IMR-90 (cell line): ENCODE measurements at regions not wholly inside any gene's neighbourhood (a gene's known extent, or its start where the extent isn't known, plus 50 kb on each side); places are given as distances from the start of the nearest gene placed in this dataset.

ENCODE experiments used
- ATAC-seq: fragments of 200-7000 bp; cut with Tn5 transposase; 2 replicates; pipeline ENCODE4 v1.9.1; 2020; ENCODE audit warnings: low read depth, mild to moderate bottlenecking, moderate library complexity
- BruUV-seq: library from RNA; stranded (reverse); fragments of 400-500 nt; replicated peaks from 2 replicates; lab custom pipeline; 2021; lab: Mats Ljungman, UMichigan
- CTCF ChIA-PET: fragments of 300-600 bp; formaldehyde crosslinking; extraction: SDS; loops from one replicate; lab custom pipeline; 2021; ENCODE audit warnings: antibody characterized with exemption; lab: Yijun Ruan, JAX
- POLR2A ChIA-PET: fragments of 300-600 bp; sonication (Branson Sonifier 250); formaldehyde crosslinking; loops from one replicate; lab custom pipeline; 2022; ENCODE audit warnings: antibody characterized with exemption; ENCODE audit not compliant: unreplicated experiment; lab: Charles Lee
- DNase-seq: peaks from one replicate; pipeline ENCODE4 v3.0.0; 2013
- H2AFZ ChIP-seq: replicated peaks from 2 replicates; pipeline ENCODE3; 2013; ENCODE audit warnings: low read length, mild to moderate bottlenecking; ENCODE audit not compliant: poor library complexity
- H2AK5ac ChIP-seq: 2 replicates; pipeline ENCODE4 v1.6.1; 2013; ENCODE audit warnings: low read depth, low read length, inconsistent platforms
- H2AK9ac ChIP-seq: replicated peaks from 2 replicates; pipeline ENCODE3; 2013; ENCODE audit warnings: mild to moderate bottlenecking, low read depth, low read length, moderate library complexity; ENCODE audit not compliant: poor library complexity
- H2BK120ac ChIP-seq: 2 replicates; pipeline ENCODE4 v1.6.1; 2013; ENCODE audit warnings: low read depth, low read length, inconsistent platforms
- H2BK15ac ChIP-seq: 3 replicates; pipeline ENCODE4 v1.6.1; 2013; ENCODE audit warnings: low read depth, low read length, inconsistent platforms
- H2BK20ac ChIP-seq: 2 replicates; pipeline ENCODE4 v1.6.1; 2013; ENCODE audit warnings: low read depth, mild to moderate bottlenecking, inconsistent platforms, low read length, moderate library complexity
- H2BK5ac ChIP-seq: 2 replicates; pipeline ENCODE4 v1.6.1; 2013; ENCODE audit warnings: mild to moderate bottlenecking, low read depth, low read length, inconsistent platforms; ENCODE audit not compliant: poor library complexity, severe bottlenecking
- H3K14ac ChIP-seq: replicated peaks from 2 replicates; pipeline ENCODE4 v1.6.1; 2013; ENCODE audit warnings: low read depth, low read length, inconsistent platforms
- H3K18ac ChIP-seq: 2 replicates; pipeline ENCODE4 v1.6.1; 2013; ENCODE audit warnings: low read depth, low read length, control low read depth
- H3K23ac ChIP-seq: 2 replicates; pipeline ENCODE4 v1.6.1; 2013; ENCODE audit warnings: low read depth, low read length, inconsistent platforms
- H3K27ac ChIP-seq: 2 replicates; pipeline ENCODE4 v1.5.1; 2013; ENCODE audit warnings: mild to moderate bottlenecking, control low read depth, low read length; ENCODE audit not compliant: insufficient read depth
- H3K27me3 ChIP-seq: 2 replicates; pipeline ENCODE4 v1.6.1; 2013; ENCODE audit warnings: low read length; ENCODE audit not compliant: control insufficient read depth, insufficient read depth
- H3K36me3 ChIP-seq: 2 replicates; pipeline ENCODE4 v1.6.1; 2013; ENCODE audit warnings: low read length, mixed read lengths; ENCODE audit not compliant: control insufficient read depth, insufficient read depth
- H3K4ac ChIP-seq: 2 replicates; pipeline ENCODE4 v1.6.1; 2013; ENCODE audit warnings: low read depth, low read length, inconsistent platforms
- H3K4me1 ChIP-seq: 2 replicates; pipeline ENCODE4 v1.6.1; 2013; ENCODE audit warnings: low read length, mixed read lengths; ENCODE audit not compliant: control insufficient read depth, insufficient read depth
- H3K4me2 ChIP-seq: 2 replicates; pipeline ENCODE4 v1.6.1; 2013; ENCODE audit warnings: low read depth, mild to moderate bottlenecking, control low read depth, low read length, moderate library complexity
- H3K4me3 ChIP-seq: 2 replicates; pipeline ENCODE4 v1.5.1; 2013; ENCODE audit warnings: low read depth, mild to moderate bottlenecking, control low read depth, low read length, moderate library complexity; ENCODE audit not compliant: insufficient read depth
- H3K56ac ChIP-seq: 2 replicates; pipeline ENCODE4 v1.6.1; 2013; ENCODE audit warnings: low read length, inconsistent platforms; ENCODE audit not compliant: insufficient read depth; ENCODE audit errors: extremely low read depth
- H3K79me1 ChIP-seq, 2 experiments: 2 replicates each; pipeline ENCODE4 v1.6.1; 2013; ENCODE audit warnings: low read length in 2 of 2, inconsistent platforms in 1 of 2, low read depth in 1 of 2
- H3K9ac ChIP-seq: 2 replicates; pipeline ENCODE4 v1.6.1; 2013; ENCODE audit warnings: low read depth, low read length, control low read depth
- H3K9me1 ChIP-seq: 2 replicates; pipeline ENCODE4 v1.6.1; 2013; ENCODE audit warnings: low read length, inconsistent platforms; ENCODE audit not compliant: insufficient read depth
- H3K9me3 ChIP-seq: 2 replicates; pipeline ENCODE4 v1.6.1; 2013; ENCODE audit warnings: low read length; ENCODE audit not compliant: control insufficient read depth, insufficient read depth
- H4K20me1 ChIP-seq: 2 replicates; pipeline ENCODE4 v1.6.1; 2013; ENCODE audit warnings: low read length, inconsistent platforms; ENCODE audit not compliant: insufficient read depth
- H4K5ac ChIP-seq: 2 replicates; pipeline ENCODE4 v1.6.1; 2013; ENCODE audit warnings: mild to moderate bottlenecking, low read depth, low read length, control low read depth
- H4K8ac ChIP-seq, 2 experiments: 2 replicates each; pipeline ENCODE4 v1.6.1; 2013; ENCODE audit warnings: low read depth in 2 of 2, low read length in 2 of 2, control low read depth in 1 of 2, inconsistent platforms in 1 of 2
- H4K91ac ChIP-seq: 2 replicates; pipeline ENCODE4 v1.6.1; 2013; ENCODE audit warnings: low read depth, low read length, inconsistent platforms; ENCODE audit not compliant: insufficient read depth
- BHLHE40 ChIP-seq: fragments of 150-350 bp; IDR thresholded peaks from 2 replicates; pipeline ENCODE4 v1.6.1; 2016; ENCODE audit warnings: mild to moderate bottlenecking, low read depth, low read length
- ELK1 ChIP-seq: fragments of 150-350 bp; IDR thresholded peaks from 2 replicates; pipeline ENCODE4 v1.6.1; 2016; ENCODE audit warnings: low read depth, mild to moderate bottlenecking, low read length, moderate library complexity, borderline replicate concordance
- FOS ChIP-seq: fragments of 150-350 bp; IDR thresholded peaks from 2 replicates; pipeline ENCODE4 v1.6.1; 2016; ENCODE audit warnings: low read depth, low read length
- MXI1 ChIP-seq: IDR thresholded peaks from 2 replicates; pipeline ENCODE4 v1.6.1; 2012; ENCODE audit warnings: low read depth, mild to moderate bottlenecking, low read length, moderate library complexity, borderline replicate concordance
- RCOR1 ChIP-seq: IDR thresholded peaks from 2 replicates; pipeline ENCODE4 v1.6.1; 2012; ENCODE audit warnings: mild to moderate bottlenecking, low read length, improper control_type of control experiment; ENCODE audit not compliant: insufficient replicate concordance
- RFX5 ChIP-seq: IDR thresholded peaks from 2 replicates; pipeline ENCODE4 v1.8.0; 2012; ENCODE audit warnings: low read depth, mild to moderate bottlenecking, low read length, moderate library complexity
- SMC3 ChIP-seq: fragments of 150-350 bp; IDR thresholded peaks from 2 replicates; pipeline ENCODE4 v1.6.1; 2016; ENCODE audit warnings: low read depth, mild to moderate bottlenecking, antibody characterized with exemption, low read length, moderate library complexity
- USF2 ChIP-seq: fragments of 150-350 bp; IDR thresholded peaks from 2 replicates; pipeline ENCODE4 v1.6.1; 2017; ENCODE audit warnings: mild to moderate bottlenecking, antibody characterized with exemption, low read length, low read depth
- WGBS, 2 experiments: methylation state at CpG; one replicate each; pipeline versions ENCODE4 v1.1.5 to v1.1.7; 2013; ENCODE audit warnings: missing lambda C conversion rate in 2 of 2; ENCODE audit not compliant: insufficient read length in 1 of 2; ENCODE audit errors: extremely low coverage in 2 of 2; 5-methylcytosine and 5-hydroxymethylcytosine counted together
- dilution Hi-C: fragments of 300-500 bp; cut with HindIII; formaldehyde crosslinking; loops from one replicate; pipeline ENCODE4 v1.14.3; 2018; ENCODE audit warnings: low sequenced_read_pairs; ENCODE audit not compliant: unreplicated experiment
- in situ Hi-C: fragments of 300-500 bp; cut with MboI; formaldehyde crosslinking; loops from 3 replicates; pipeline ENCODE4 v1.14.3; 2019; ENCODE audit warnings: low sequenced_read_pairs, inconsistent platforms, mixed read lengths
- intact Hi-C: fragments of 100-400 bp; cut with micrococcal nuclease; formaldehyde crosslinking; loops from 2 replicates; pipeline ENCODE4 v1.10.0; 2022

GRCh38 chr14:40072175-40072574 is 639.9 kb upstream of the FBXO33 start:
- H3K27ac ChIP-seq = no peak overlapping the region
- no peak overlapping the region for H4K8ac ChIP-seq
- H3K4me3 ChIP-seq = no peak overlapping the region
- H4K20me1 ChIP-seq = no peaks in the 10 kb centered on the region
- ChIA-PET CTCF (interaction anchor here (0.5 kb wide), 1 partner anchor 9 kb away, joined by 4 read pairs; no protein-coding TSS in a partner anchor), POLR2A (no interaction called here)
- H4K5ac ChIP-seq = no peak overlapping the region
- H2BK15ac ChIP-seq = no peak overlapping the region
- intact Hi-C loops (no loop called here), in situ Hi-C loops (no loop called here), dilution Hi-C loops (no loop called here)
- no peak overlapping the region for H3K4ac ChIP-seq
- H3K18ac ChIP-seq = no peak overlapping the region
- no peaks in the 10 kb centered on the region for H3K27me3 ChIP-seq
- no peak overlapping the region for H3K4me2 ChIP-seq
- TF ChIP-seq USF2 = no peak
- no peak for TF ChIP-seq FOS
- no peak for TF ChIP-seq RCOR1
- no peak for TF ChIP-seq RFX5
- no peak for TF ChIP-seq MXI1
- TF ChIP-seq BHLHE40 = no peak
- no peak for TF ChIP-seq SMC3
- TF ChIP-seq ELK1 = no peak
- no TSS peak for BruUV-seq
- H3K4me1 ChIP-seq = no peaks in the 10 kb centered on the region
- no peak overlapping the region for H2BK20ac ChIP-seq
- no peak overlapping the region for H2BK5ac ChIP-seq
- no peak overlapping the region for H3K23ac ChIP-seq
- H3K14ac ChIP-seq = no peak overlapping the region
- ATAC-seq (no peak), DNase-seq (no peak)
- no CpG with 5 or more reads among the region's 1 CpG for WGBS, 2 experiments
- H2AK9ac ChIP-seq = no peak overlapping the region
- H2AK5ac ChIP-seq = no peak overlapping the region
- H3K79me1 ChIP-seq = no peaks in the 10 kb centered on the region
- H2AFZ ChIP-seq = no peak overlapping the region
- peaks cover 10% of the 10 kb centered on the region for H3K9me3 ChIP-seq
- no peaks in the 10 kb centered on the region for H3K9me1 ChIP-seq
- no peak overlapping the region for H2BK120ac ChIP-seq
- no peak overlapping the region for H3K56ac ChIP-seq
- no peak overlapping the region for H3K9ac ChIP-seq
- no peak overlapping the region for H4K91ac ChIP-seq
- no peaks in the 10 kb centered on the region for H3K36me3 ChIP-seq
